ENCODE measurements at regions not wholly inside any gene's neighbourhood (a gene's known extent, or its start where the extent isn't known, plus 50 kb on each side); places are given as distances from the start of the nearest gene placed in this dataset.

DNA sequence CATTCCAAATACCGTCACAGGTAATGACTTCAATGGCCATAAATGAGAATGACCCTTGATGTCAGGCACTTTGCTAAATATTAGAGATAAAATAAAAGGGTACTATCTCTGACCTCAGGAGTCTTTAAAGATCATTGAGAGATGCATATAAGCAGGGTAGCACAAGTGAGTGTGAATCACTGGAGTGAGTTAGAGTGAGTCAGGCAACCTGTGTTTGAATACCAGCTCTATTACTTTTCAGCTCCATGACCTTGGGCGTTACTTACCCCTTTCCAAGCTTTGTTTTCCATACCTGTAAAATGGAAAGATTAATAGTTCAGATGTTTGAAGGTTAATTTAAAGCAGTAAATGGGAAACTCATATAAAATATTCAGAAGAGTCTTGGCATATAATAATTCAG, 1058.0 kb upstream of the ADGRL4 start:
- TF ChIP-seq CTCF (IDR thresholded peaks at IDR 0.05; ENCODE audit: low read depth, low read length, missing input control): no peak
- no peak for TF ChIP-seq YY1 (IDR thresholded peaks at IDR 0.05)
- no peak for TF ChIP-seq RAD21 (IDR thresholded peaks at IDR 0.05)
- TF ChIP-seq, protein P1, sequence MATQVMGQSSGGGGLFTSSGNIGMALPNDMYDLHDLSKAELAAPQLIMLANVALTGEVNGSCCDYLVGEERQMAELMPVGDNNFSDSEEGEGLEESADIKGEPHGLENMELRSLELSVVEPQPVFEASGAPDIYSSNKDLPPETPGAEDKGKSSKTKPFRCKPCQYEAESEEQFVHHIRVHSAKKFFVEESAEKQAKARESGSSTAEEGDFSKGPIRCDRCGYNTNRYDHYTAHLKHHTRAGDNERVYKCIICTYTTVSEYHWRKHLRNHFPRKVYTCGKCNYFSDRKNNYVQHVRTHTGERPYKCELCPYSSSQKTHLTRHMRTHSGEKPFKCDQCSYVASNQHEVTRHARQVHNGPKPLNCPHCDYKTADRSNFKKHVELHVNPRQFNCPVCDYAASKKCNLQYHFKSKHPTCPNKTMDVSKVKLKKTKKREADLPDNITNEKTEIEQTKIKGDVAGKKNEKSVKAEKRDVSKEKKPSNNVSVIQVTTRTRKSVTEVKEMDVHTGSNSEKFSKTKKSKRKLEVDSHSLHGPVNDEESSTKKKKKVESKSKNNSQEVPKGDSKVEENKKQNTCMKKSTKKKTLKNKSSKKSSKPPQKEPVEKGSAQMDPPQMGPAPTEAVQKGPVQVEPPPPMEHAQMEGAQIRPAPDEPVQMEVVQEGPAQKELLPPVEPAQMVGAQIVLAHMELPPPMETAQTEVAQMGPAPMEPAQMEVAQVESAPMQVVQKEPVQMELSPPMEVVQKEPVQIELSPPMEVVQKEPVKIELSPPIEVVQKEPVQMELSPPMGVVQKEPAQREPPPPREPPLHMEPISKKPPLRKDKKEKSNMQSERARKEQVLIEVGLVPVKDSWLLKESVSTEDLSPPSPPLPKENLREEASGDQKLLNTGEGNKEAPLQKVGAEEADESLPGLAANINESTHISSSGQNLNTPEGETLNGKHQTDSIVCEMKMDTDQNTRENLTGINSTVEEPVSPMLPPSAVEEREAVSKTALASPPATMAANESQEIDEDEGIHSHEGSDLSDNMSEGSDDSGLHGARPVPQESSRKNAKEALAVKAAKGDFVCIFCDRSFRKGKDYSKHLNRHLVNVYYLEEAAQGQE (IDR thresholded peaks at IDR 0.05): no peak
- no peak for TF ChIP-seq SP1 (IDR thresholded peaks at IDR 0.05)
- TF ChIP-seq TAF1 (conservative IDR thresholded peaks at IDR 0.05): no peak
- TF ChIP-seq GABPA (IDR thresholded peaks at IDR 0.05 in 1 of 2, conservative IDR thresholded peaks at IDR 0.05 in 1 of 2): no peak
- TF ChIP-seq HNF4G (IDR thresholded peaks at IDR 0.05): no peak
- TF ChIP-seq JUND (IDR thresholded peaks at IDR 0.05): no peak
- TF ChIP-seq MAX (IDR thresholded peaks at IDR 0.05): no peak
- TF ChIP-seq FOXA1 (IDR thresholded peaks at IDR 0.05): no peak

Data from liver (tissue), 3 donors.